IPS-18c (cell line): ENCODE measurements at regions not wholly inside any gene's neighbourhood (a gene's known extent, or its start where the extent isn't known, plus 50 kb on each side); places are given as distances from the start of the nearest gene placed in this dataset.

Experiments
- H3K4me3 ChIP-seq: 2 replicates; pipeline ENCODE4 v1.7.0; 2013; ENCODE audit warnings: low read depth, mild to moderate bottlenecking, low read length, moderate library complexity; ENCODE audit not compliant: insufficient read depth
- H3K9me3 ChIP-seq: one replicate; pipeline ENCODE4 v1.6.1; 2013; ENCODE audit warnings: mild to moderate bottlenecking, low read length, moderate library complexity; ENCODE audit not compliant: control insufficient read depth, insufficient read depth

DNA sequence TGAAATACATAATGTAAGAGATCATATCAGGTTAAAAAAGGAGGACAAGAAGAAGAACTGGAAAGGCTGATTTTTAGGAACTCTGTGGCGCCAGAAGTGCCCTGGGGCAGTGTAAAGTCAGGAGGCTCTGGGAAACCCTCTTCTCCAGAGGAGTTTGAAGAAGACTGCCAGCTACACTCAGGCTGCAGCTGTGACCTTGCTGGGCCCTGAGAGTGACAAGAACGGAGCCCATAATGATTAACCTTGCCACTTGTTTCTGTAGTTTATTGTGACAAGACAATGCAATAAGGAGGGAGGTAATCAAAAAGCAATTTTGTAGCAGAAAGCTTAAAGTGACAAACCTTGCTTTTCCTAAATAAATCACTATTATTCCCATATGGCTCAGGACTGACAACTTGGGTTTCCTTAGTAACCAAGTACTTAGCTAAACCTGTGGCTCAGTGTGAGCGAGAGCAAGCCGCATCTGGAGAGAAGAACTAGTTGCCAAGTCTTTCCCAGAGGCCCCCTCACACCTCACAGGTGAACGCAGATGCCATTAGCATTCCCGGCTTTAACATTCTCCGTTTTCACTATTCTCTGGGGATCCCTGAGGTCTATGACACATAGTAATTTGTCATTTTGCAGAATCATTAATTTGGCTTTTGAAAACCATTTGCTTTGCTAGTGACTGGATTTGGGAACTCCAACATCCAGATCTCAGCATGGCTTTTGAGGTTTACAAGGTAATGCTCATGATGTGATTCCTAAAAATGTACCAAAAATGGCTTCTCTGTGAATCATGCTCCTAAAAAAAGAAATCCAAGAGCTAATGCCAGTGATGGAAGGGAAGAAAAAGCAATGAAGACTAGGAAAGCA is 115.9 kb downstream of the OMA1 start:
- Histone ChIP-seq H3K9me3 (no peaks in the 10 kb centered on the region), H3K4me3 (no peak overlapping the region)

DNA sequence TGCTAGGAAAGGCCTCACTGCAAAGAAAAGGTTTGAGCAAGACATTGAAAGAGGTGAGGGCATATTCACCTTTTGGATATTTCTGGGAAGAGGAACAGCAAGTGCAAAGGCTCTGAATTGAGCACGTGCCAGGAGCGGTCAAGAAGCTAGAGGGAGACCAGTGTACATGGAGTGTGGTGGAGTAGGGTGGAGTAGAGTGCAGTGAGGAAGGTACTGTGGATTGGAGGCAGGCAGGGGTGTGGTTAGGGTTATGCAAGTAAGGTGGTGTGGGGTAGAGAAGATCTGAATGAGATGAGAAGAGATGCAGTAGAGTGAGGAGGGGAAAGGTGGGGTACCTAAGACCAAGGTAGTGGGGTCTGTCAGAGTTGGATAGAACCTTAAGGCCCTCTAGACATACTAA is 119.6 kb downstream of the OMA1 start:
- H3K4me3 ChIP-seq = no peak overlapping the region
- no peaks in the 10 kb centered on the region for H3K9me3 ChIP-seq

DNA sequence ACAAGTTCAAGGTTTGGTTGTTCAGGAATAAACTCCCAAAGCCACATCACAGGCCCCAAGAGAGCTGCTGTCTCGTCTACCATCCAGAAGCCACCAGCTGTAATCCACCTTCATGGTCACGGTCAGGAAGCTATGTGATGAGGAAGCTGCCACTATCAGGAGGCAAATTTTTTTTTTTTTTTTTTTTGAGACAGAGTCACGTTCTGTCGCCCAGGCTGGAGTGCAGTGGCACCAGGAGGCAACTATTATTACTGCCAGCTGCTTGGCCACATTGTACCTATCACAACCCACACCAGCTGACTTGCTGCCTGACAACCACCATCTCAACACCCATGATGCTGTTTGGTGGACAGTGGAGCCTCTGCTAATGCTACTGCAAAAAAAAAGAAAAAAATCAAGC is 124.1 kb downstream of the OMA1 start:
- no peak overlapping the region for H3K4me3 ChIP-seq

DNA sequence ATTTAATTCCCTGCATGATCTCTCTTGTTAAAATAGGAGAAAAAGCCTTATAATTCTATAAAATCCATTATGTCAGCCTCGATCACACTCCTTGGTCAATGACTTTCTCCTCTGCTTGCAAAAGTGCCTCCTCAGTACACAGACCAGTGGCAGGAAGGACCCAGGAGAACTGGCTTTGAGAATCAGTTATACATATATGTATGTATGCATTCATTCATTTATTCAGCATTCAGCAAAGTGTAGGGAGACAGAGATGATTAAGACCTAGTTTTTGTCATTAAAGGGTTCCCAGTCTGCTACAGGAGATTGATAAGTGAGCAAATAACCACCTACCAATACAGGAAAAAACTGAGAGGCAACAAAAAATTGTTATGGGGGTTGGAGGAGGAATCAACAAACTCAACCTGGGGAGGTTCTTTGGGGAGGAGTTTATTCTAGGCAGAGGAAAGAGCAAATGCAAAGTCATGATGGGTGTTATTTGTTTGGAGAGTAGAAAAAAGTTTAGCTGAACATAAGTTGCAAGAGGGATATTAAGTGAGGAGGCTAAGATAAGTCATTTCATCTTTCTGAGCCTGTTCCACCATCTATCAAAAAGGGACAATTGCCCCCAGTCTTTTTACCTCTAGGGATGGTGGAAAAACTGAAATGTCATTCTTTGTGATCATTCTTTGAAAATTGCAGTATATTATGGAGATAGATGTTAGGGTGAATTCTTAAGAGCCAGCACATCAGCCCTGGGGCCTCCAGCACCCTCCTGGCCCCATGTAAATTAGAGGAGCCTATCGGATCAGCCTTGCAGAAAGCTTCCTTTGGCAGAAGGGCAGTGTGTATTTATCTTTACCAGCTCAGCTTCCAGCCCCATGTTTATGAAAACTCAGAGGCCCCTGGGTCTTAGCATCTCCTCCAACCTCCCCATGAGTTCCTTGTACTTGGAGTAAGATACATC is 128.0 kb downstream of the OMA1 start:
- Histone ChIP-seq H3K9me3 (no peaks in the 10 kb centered on the region), H3K4me3 (no peak overlapping the region)

More for the DNA sequence above, 124.1 kb downstream of the OMA1 start:
- no peaks in the 10 kb centered on the region for H3K9me3 ChIP-seq

DNA sequence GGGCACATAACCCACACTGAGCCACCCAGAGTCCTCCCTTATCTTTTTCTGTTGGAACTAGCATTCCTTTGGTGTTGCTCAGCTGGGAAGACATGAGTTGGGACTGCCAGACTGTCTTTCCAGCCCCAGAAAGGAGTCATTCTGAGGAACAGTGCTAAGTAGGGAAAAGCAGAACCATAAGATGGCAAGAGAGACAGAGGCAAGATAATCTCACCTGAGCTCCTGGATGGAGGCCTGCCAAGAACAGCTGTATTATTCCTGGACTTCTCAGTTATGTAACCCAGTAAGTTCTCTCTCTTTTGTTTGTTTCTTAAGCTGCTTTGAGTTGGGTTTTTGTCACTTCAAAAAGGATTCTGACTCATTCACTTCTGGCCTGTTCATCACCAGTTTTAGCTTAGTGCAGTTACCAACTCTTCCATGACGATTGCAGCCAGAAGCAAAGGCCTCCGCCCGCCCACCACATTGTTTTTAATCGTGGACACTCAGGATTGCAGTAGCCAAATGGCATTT is 134.4 kb downstream of the OMA1 start:
- Histone ChIP-seq H3K9me3 (no peaks in the 10 kb centered on the region), H3K4me3 (no peak overlapping the region)

DNA sequence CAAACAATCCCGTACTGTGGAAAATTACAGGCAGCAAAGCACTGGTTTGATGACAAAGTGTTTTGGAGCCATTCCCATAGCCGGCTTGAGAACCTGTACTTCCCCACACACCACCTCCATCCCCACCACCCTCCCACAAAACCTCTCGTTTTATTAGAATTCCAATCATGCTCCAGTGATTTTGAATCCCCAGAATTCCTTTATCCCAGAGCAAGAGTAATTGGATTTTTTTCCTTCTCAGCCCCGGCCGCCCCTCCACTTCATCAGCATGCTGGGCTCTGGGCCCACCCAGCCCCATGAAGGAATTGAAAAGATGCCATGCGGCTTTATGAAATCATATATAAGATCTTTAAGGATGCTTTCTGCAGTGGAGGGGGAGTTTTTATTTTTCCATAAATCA is 136.6 kb downstream of the OMA1 start:
- H3K4me3 ChIP-seq = no peak overlapping the region

DNA sequence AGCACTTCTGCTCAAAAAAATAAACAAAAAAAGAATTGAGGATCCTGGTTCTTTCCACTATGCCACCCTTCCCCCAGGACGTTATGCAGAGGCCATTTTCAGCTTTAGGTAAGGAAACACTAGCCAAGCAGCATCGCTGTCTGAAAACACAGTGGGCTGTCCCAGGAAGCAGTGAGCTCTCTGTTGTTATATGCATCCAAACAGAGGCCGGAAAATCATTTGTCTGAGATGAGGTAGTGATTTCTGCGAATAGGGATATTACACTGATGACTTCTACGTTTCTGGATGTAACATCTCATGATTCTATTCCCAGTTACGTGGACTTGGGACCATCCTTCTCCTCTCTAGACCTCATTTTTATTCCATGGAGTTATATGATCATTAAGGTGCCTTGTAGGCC is 137.2 kb downstream of the OMA1 start:
- Histone ChIP-seq H3K9me3 (no peaks in the 10 kb centered on the region), H3K4me3 (no peak overlapping the region)

More for the DNA sequence above, 136.6 kb downstream of the OMA1 start:
- no peaks in the 10 kb centered on the region for H3K9me3 ChIP-seq

DNA sequence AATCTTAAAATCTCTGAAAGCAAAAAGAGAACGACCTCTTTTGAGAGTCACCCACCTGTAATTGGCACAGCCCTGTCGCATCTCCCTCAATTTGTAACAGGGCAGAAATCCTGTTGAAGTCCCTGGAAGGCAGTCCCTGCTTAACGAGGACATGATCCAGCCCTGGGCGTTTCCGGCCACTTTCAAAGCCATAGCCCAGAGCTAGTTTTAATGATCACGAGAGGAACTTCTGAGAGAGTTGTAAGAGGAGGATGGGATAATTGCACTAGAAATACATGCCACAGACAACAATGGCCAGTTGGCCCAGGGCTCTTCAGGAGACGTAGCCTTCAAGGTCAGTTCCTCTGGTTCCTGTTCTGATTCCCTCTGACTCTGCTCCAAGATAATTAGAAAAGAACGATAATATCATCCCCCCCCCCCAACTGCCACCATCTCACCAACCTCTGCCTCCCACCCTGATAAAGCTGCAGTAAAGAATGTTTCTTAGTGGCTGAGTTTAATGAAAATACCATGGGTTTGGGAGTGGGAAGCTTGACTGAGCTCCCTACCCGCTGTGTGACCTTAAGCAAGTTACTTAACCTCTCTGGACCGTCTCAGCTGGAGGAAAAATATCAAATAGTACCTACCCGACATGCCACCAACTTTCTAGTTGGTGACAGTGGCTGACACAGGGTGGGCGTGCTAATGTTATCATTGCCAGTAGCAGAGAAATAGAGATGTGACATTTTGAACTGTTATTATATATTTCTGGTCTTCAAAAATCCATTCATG is 140.0 kb downstream of the OMA1 start:
- Histone ChIP-seq H3K9me3 (no peaks in the 10 kb centered on the region), H3K4me3 (no peak overlapping the region)

DNA sequence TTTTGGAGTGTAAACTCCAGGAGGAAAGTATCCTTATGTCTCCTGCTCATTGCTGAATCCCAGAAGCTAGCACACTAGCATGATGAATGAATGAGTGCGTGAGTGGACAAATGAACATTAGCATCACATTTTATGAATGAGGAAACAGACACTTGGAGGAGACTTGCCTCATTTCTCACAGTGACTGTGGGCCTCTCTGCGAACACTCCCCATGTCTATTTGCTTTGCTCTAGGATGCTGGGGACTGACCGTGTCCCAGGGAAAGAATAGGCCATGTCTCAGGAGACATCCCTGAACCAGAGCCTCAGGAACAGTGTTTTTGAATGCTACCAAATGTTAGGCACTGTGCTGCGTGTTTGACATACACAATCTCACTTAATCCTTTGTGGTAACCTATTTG is 140.9 kb downstream of the OMA1 start:
- no peak overlapping the region for H3K4me3 ChIP-seq
- H3K9me3 ChIP-seq = no peaks in the 10 kb centered on the region

DNA sequence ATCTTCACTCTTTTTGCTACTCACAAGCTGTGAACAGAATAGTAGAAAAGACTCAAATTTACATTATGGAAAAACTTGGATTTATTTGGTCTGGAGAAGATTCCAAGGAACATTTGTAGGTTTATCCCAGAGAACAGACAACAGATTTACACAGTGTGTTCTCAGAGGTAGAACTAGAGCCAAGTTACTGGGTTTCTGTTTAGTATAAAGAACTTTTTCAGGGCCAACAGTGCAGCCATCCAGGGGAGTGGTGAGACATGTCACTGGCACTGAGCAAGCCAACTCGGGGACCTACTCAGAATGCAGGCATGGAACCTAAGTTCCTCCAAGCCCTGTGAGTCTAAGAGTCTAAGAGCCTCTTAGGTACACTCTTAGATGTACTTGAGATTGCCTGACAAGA is 142.6 kb downstream of the OMA1 start:
- Histone ChIP-seq H3K4me3 (no peak overlapping the region), H3K9me3 (no peaks in the 10 kb centered on the region)

DNA sequence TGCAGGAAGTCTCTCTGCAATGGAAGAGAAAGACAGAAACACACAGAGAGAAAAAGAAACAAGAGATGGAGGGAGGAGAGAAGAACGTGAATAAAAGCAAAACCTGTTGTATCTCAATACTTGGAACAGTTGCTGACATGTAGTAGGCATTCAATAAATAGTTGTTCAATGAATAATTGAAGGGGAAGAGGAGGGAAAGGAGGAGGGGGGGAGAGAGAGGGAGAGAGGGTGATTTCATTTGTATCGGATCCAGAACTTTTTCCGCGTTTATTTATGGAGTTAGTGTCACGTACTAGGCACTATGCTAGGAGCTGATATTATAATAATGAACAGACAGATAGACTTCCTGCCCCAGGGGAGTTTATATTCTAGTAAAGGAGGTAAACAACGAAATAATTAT is 144.1 kb downstream of the OMA1 start:
- H3K4me3 ChIP-seq = no peak overlapping the region
- no peaks in the 10 kb centered on the region for H3K9me3 ChIP-seq

DNA sequence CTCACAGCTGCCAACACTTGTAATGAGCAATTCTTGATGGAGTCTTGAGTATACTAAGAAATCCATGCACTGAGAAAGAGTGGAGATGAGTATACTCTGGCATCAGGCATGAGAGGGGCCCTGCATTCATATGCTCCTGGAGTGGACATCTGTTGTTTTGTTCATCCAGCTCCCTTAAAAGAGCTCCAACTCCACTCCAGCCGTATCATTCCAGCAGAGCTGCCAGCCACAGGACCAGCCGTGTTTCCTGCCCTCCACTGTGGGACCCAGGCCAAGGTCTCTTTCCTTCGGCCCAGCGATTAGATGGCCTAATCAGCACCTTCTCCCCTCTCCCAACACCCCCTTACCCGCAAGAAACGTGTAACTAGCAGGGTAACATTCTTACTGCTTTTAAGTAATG is 144.5 kb downstream of the OMA1 start:
- no peak overlapping the region for H3K4me3 ChIP-seq
- H3K9me3 ChIP-seq = no peaks in the 10 kb centered on the region

DNA sequence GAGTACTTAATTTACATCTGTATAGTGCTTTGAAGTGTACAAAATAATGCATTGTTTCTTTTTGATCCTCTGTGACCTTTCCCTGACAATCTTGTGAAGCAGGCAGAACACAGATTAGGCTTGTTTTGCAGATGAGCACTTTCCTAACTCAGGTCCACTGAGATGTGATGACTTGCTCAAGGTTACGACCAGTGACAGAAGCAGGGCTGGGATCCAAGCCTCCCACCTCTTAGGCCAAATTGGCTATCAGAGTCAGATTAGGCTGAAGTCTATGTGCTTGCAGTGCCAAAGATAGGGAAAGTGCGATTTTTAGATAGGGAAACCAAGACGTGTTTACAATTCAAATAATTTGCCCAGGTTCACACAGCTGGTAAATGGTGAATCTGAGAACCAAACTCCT is 147.3 kb downstream of the OMA1 start:
- no peaks in the 10 kb centered on the region for H3K9me3 ChIP-seq
- H3K4me3 ChIP-seq = no peak overlapping the region

DNA sequence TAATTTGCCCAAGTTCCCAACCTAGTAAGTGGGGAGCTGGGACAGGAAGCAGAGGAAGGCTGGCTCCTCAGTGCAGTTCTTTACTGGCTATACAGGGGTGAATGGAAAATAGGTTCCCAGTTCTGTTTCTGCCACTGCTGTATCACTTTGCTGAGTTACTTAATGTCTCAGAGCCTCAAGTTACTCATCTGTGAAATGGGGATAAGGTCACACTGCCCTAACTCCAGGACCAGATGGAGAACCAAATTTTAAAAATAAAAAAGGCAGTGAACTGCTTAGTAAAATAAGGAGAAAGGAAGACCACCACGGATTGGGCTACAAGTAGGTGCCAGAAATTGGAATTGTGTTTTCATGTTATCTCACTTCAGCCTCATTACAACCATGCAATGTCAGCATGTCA is 147.8 kb downstream of the OMA1 start:
- no peaks in the 10 kb centered on the region for H3K9me3 ChIP-seq
- H3K4me3 ChIP-seq = no peak overlapping the region

DNA sequence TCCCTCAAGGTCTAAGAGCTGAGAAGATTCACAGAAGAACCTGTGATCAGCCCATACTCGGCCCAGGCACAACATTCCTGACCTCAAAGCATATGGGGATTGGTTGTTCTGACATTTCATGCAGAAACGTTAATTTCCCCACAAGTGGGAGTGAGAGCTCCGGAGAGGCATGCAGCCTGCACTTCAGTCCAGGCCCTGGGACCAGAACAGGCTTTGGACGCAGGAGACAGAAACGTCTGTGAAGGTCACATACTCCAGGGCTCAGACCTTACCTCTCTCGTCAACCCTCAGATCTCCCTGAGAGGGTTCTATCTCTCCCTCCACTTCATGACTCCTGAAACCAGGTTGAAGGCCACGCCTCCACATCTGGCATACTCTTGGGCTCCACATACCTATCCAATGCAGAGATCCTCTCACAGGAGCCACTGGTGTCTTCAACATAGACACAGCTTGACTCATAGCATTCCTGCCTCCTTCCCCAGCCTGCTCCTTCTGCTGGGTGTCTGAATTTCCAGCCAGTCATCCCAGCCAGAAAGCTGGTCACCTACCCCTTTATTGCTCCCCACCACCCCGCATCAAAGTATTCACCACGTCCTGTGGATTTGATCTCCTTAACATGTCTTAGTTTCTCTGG is 149.2 kb downstream of the OMA1 start:
- H3K4me3 ChIP-seq = no peak overlapping the region
- no peaks in the 10 kb centered on the region for H3K9me3 ChIP-seq

DNA sequence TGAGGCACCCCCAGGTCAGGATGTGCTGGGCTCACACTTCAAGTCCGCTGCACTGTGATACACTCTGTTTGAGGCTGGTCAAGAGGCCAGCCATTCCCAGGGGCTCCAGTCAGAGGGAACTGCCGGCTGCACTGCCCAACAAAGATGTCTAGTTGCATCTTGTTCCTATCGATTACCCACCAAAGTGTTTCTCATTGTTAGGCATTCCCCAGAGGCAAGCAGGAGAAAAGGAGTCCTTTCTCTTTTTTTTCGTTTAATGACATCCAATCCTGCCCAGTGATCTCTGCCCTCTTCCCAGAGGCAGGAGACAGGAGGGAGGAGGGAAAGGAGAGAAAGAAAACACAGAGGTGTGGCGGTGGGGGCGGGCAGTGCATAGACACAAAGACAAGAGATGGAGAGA is 150.4 kb downstream of the OMA1 start:
- H3K4me3 ChIP-seq = no peak overlapping the region
- H3K9me3 ChIP-seq = no peaks in the 10 kb centered on the region

DNA sequence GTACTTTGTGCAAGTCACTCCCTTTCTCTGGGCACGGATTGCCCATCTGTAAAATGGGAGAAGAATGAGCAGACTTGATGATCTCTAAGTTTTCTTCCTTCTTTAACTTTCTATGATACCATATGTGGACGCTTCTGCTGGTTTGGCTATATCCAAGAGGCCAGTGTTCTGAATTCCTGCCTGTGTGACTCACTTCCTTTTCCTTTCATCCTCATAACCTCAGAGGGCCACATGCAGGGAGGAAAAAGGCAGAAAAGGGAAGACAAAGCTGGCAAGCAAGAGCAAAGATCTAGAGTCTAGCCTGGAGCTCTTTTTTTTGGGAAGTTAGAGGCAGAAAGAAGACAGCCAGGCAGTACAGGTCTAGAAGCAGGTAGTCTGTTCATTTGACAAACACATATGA is 151.2 kb downstream of the OMA1 start:
- no peak overlapping the region for H3K4me3 ChIP-seq
- no peaks in the 10 kb centered on the region for H3K9me3 ChIP-seq
